ENCODE measurements at regions not wholly inside any gene's neighbourhood (a gene's known extent, or its start where the extent isn't known, plus 50 kb on each side); places are given as distances from the start of the nearest gene placed in this dataset.
"Not testable (repeated sequence)": the region's sequence is repeated elsewhere in the genome, so short reads cannot be mapped to it uniquely, and the experiment has no call there.

DNA sequence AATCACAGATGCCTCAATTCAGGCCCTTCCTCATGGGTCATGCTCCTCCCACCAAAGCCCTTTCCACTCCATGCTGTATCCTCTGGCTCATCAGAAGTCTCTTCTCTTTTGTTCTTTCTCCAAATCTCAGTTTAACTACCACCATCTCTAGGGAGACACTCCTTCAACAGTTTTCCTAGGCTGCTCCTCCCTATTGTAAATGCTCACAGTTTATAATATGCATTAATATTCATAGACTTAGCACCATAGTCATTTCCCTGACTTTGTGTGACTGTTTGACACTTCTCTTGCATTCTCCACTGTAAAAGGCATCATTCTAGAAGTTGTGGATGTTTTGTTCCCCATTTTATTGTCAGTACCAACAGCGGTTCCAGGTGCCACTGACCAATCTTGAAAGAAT is 226.5 kb upstream of the PRSS1 start:
- H3K27ac ChIP-seq, result no peak overlapping the region
- 63 to 83% methylated on average over 1 of the region's 1 CpG for WGBS, 2 donors (ENCODE audit: low coverage in 1 of 2)
- peaks cover 0 to 18% (median 11%) of the 10 kb centered on the region in 4 donors for H3K4me1 ChIP-seq
- no peaks in the 10 kb centered on the region for H3K36me3 ChIP-seq
- peaks cover 1% of the 10 kb centered on the region for H3K27me3 ChIP-seq
- DNase-seq, result no peak
- in situ Hi-C loops (cut with MboI; ENCODE audit: low pct_ligation_motif_present in 1 of 4, low pct_unique_long_range_greater_than_20kb in 1 of 4, low sequenced_read_pairs in 3 of 4) (no loop called here), intact Hi-C loops (cut with DNase I; ENCODE audit: low total_unique reads) (no loop called here)
- TF ChIP-seq POLR2A (IDR thresholded peaks at IDR 0.05), result no peak
- TF ChIP-seq, protein P1, sequence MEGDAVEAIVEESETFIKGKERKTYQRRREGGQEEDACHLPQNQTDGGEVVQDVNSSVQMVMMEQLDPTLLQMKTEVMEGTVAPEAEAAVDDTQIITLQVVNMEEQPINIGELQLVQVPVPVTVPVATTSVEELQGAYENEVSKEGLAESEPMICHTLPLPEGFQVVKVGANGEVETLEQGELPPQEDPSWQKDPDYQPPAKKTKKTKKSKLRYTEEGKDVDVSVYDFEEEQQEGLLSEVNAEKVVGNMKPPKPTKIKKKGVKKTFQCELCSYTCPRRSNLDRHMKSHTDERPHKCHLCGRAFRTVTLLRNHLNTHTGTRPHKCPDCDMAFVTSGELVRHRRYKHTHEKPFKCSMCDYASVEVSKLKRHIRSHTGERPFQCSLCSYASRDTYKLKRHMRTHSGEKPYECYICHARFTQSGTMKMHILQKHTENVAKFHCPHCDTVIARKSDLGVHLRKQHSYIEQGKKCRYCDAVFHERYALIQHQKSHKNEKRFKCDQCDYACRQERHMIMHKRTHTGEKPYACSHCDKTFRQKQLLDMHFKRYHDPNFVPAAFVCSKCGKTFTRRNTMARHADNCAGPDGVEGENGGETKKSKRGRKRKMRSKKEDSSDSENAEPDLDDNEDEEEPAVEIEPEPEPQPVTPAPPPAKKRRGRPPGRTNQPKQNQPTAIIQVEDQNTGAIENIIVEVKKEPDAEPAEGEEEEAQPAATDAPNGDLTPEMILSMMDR (IDR thresholded peaks at IDR 0.05), result no peak
- TF ChIP-seq POLR2AphosphoS5 (IDR thresholded peaks at IDR 0.05), result no peak
- no peak overlapping the region for H3K4me3 ChIP-seq
- no peaks in the 10 kb centered on the region for H3K9me3 ChIP-seq

GRCh38 chr7:142520885-142521284 is 228.4 kb upstream of the PRSS1 start:
- in situ Hi-C loops (cut with MboI; ENCODE audit: low pct_ligation_motif_present in 1 of 4, low pct_unique_long_range_greater_than_20kb in 1 of 4, low sequenced_read_pairs in 3 of 4); intact Hi-C loops (cut with DNase I; ENCODE audit: low total_unique reads): not testable (repeated sequence)

DNA sequence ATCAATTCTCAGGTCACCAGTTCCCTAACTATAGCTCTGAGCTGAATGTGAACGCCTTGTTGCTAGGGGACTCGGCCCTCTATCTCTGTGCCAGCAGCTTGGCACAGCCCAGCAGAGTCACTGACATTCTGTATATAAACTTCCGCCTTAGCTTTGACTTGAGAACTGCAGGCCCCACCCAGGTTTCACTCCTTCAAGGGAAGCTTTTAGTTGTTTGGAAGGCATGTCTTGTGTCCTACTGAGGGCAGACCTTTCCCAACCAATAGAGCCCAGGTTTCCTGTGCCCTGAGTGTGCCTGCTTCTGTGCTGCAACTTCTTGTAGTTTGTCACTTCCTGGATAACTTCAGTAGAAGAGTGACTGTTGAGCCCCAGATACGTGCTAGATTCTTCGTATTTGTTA is 228.8 kb upstream of the PRSS1 start:
- intact Hi-C loops (cut with DNase I; ENCODE audit: low total_unique reads); H3K27me3 ChIP-seq; H3K36me3 ChIP-seq; H3K4me3 ChIP-seq; H3K9me3 ChIP-seq; in situ Hi-C loops (cut with MboI; ENCODE audit: low pct_ligation_motif_present in 1 of 4, low pct_unique_long_range_greater_than_20kb in 1 of 4, low sequenced_read_pairs in 3 of 4): not testable (repeated sequence)
- TF ChIP-seq POLR2AphosphoS5 (IDR thresholded peaks at IDR 0.05) (peak in 2 of 3 donors; percentile 24 to 47), POLR2A (IDR thresholded peaks at IDR 0.05) (peak; percentile 48)
- peak; percentile 74 for DNase-seq
- Histone ChIP-seq H3K4me1 (peaks cover 3 to 18% (median 14%) of the 10 kb centered on the region in 4 donors), H3K27ac (peak overlapping the region; percentile 78 to 84 (median 80))
- WGBS, 2 donors (ENCODE audit: low coverage in 1 of 2), result 38 to 78% methylated on average over 2 to 5 of the region's 5 CpGs

More at GRCh38 chr7:142520885-142521284, 228.4 kb upstream of the PRSS1 start:
- H3K9me3 ChIP-seq, H3K27me3 ChIP-seq, DNase-seq, H3K4me3 ChIP-seq, H3K36me3 ChIP-seq: not testable (repeated sequence)
- Histone ChIP-seq H3K4me1 (peaks cover 0 to 18% (median 13%) of the 10 kb centered on the region in 4 donors), H3K27ac (peak overlapping the region; percentile 78 to 84 (median 80))
- TF ChIP-seq, protein P1 (IDR thresholded peaks at IDR 0.05), result peak in 2 of 5 experiments; percentile 12 to 26
- WGBS, 2 donors (ENCODE audit: low coverage in 1 of 2), result 22 to 46% methylated on average over 2 of the region's 2 CpGs

GRCh38 chr7:142519079-142520078 is 229.9 kb upstream of the PRSS1 start:
- intact Hi-C loops (cut with DNase I; ENCODE audit: low total_unique reads), result no loop called here
- in situ Hi-C loops (cut with MboI; ENCODE audit: low pct_ligation_motif_present in 1 of 4, low pct_unique_long_range_greater_than_20kb in 1 of 4, low sequenced_read_pairs in 3 of 4), result no loop called here
- Histone ChIP-seq H3K4me3 (no peak overlapping the region), H3K4me1 (peaks cover 3 to 18% (median 14%) of the 10 kb centered on the region in 4 donors), H3K27me3 (no peaks in the 10 kb centered on the region), H3K9me3 (no peaks in the 10 kb centered on the region), H3K27ac (peak overlapping the region; percentile 78 to 84 (median 80)), H3K36me3 (no peaks in the 10 kb centered on the region)
- no peak for DNase-seq
- 70 to 83% methylated on average over 2 to 5 of the region's 5 CpGs for WGBS, 2 donors (ENCODE audit: low coverage in 1 of 2)
- TF ChIP-seq POLR2AphosphoS5 (IDR thresholded peaks at IDR 0.05) (no peak), POLR2A (IDR thresholded peaks at IDR 0.05) (no peak), EP300 (IDR thresholded peaks at IDR 0.05; ENCODE audit: low read depth) (no peak)
- TF ChIP-seq, protein P1 (IDR thresholded peaks at IDR 0.05), result no peak
